Spleen (tissue), 11 donors: ENCODE measurements at regions not wholly inside any gene's neighbourhood (a gene's known extent, or its start where the extent isn't known, plus 50 kb on each side); places are given as distances from the start of the nearest gene placed in this dataset.

Source experiments
- DNase-seq: peaks from one replicate; pipeline ENCODE4 v3.0.0-alpha.2; 2020
- H3K27ac ChIP-seq, 8 donors: fragments of 200-600 bp; sonication (generic) in 7 of 8; 1 replicate in 4 of 8; 2 replicates in 4 of 8; pipeline versions ENCODE4 v1.5.0 to v1.8.0; 2016 to 2021; ENCODE audit warnings: inconsistent platforms in 4 of 8, mild to moderate bottlenecking in 4 of 8, moderate library complexity in 1 of 8
- H3K27me3 ChIP-seq, 7 donors: fragments of 200-600 bp; sonication (generic) in 6 of 7; replicated peaks in 1 of 7; 1 replicate in 4 of 7; 2 replicates in 3 of 7; pipeline versions ENCODE4 v1.5.0 to v1.8.0; 2016 to 2021; ENCODE audit warnings: inconsistent platforms in 3 of 7, mild to moderate bottlenecking in 1 of 7
- H3K36me3 ChIP-seq, 6 donors: fragments of 200-600 bp; sonication (generic) in 5 of 6; 1 replicate in 4 of 6; 2 replicates in 2 of 6; pipeline versions ENCODE4 v1.5.0 to v1.8.0; 2016 to 2021; ENCODE audit warnings: inconsistent platforms in 2 of 6
- H3K4me1 ChIP-seq, 6 donors: fragments of 200-600 bp; sonication (generic) in 5 of 6; 1 replicate in 3 of 6; 2 replicates in 3 of 6; pipeline versions ENCODE4 v1.5.0 to v1.8.0; 2016 to 2021; ENCODE audit warnings: inconsistent platforms in 3 of 6
- H3K4me3 ChIP-seq, 8 donors: fragments of 200-600 bp; sonication (generic) in 7 of 8; 1 replicate in 4 of 8; 2 replicates in 4 of 8; pipeline versions ENCODE4 v1.5.0 to v1.8.0; 2016 to 2021; ENCODE audit warnings: inconsistent platforms in 4 of 8, mild to moderate bottlenecking in 4 of 8, moderate library complexity in 2 of 8
- H3K9me3 ChIP-seq, 8 donors: fragments of 200-600 bp; sonication (generic) in 7 of 8; 1 replicate in 4 of 8; 2 replicates in 4 of 8; pipeline versions ENCODE4 v1.5.0 to v1.8.0; 2016 to 2021; ENCODE audit warnings: inconsistent platforms in 4 of 8
- CTCF ChIP-seq, 11 experiments: fragments of 200-600 bp in 7 of 11; fragments of 450-650 bp in 4 of 11; sonication (generic) in 4 of 11; IDR thresholded peaks in 8 of 11; conservative IDR thresholded peaks in 3 of 11; 1 replicate in 7 of 11; 2 replicates in 4 of 11; pipeline versions ENCODE4 v1.4.0 to v1.8.0; 2016 to 2021; ENCODE audit warnings: antibody characterized with exemption in 11 of 11, inconsistent platforms in 4 of 11, mild to moderate bottlenecking in 1 of 11
- POLR2A ChIP-seq, 3 donors: fragments of 450-650 bp; IDR thresholded peaks; one replicate each; pipeline ENCODE4 v1.5.1; 2017; ENCODE audit warnings: antibody characterized with exemption in 3 of 3, mild to moderate bottlenecking in 1 of 3
- POLR2AphosphoS5 ChIP-seq, 3 donors: sonication (generic); formaldehyde crosslinking; IDR thresholded peaks; one replicate each; pipeline ENCODE4 v1.5.1; 2017; ENCODE audit warnings: antibody characterized with exemption in 3 of 3
- WGBS, 5 donors: extraction: QIAGEN DNeasy Blood & Tissue Kit in 3 of 5; methylation state at CpG; one replicate each; pipeline versions ENCODE4 v1.1.5 to v1.1.7; 2013 to 2018; 5-methylcytosine and 5-hydroxymethylcytosine counted together
- intact Hi-C: fragments of 100-400 bp; cut with DNase I; formaldehyde crosslinking; loops from one replicate; pipeline ENCODE4 v1.15.0; 2023; ENCODE audit warnings: low total_unique reads
- donor health status: healthy with polysubstance abuse.
- donor health status: DM: no; HTN: no; CAD: no; lungs with moderate emphysema.
- donor health status: DM: no; HTN: no; CAD: no.
- donor health status: Bipolar disorder and iron deficiency.
- donor health status: healthy.
- donor health status: DM: no; HTN: no; CAD: no.
- donor health status: DM: yes; HTN: yes; CAD: no.

GRCh38 chr9:108789742-108790141, 66.0 kb downstream of the ACTL7B start:
- 19 to 84% (median 80%) methylated on average over 2 of the region's 2 CpGs for WGBS, 5 donors
- H3K36me3 ChIP-seq = no peaks in the 10 kb centered on the region

DNA sequence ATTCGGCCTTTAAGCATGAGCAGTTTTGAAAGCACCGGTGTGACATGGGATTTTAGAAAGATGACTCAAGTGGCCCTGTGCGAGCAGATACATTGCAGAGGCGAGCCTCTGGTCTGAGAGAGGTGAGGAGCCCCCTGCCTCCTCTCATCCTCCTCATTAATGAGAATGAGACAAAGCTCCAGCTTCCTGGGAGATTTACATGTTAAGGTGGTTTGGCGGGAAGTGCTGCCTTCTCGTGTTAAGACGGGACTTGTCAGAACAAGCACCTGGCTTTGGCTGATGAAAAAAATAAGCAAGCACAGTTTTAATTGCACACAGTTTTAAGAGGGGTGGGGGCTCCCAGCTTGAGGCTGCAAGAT, 68.1 kb downstream of the ACTL7B start:
- Histone ChIP-seq H3K27ac (no peak overlapping the region), H3K4me3 (no peak overlapping the region), H3K27me3 (no peaks in the 10 kb centered on the region), H3K36me3 (no peaks in the 10 kb centered on the region), H3K4me1 (peaks cover 0 to 40% (median 2%) of the 10 kb centered on the region in 6 donors), H3K9me3 (peaks cover 0 to 31% (median 12%) of the 10 kb centered on the region in 8 donors)
- TF ChIP-seq POLR2AphosphoS5 (IDR thresholded peaks at IDR 0.05) (no peak), CTCF (IDR thresholded peaks at IDR 0.05 in 8 of 11, conservative IDR thresholded peaks at IDR 0.05 in 3 of 11) (no peak), POLR2A (IDR thresholded peaks at IDR 0.05) (no peak)
- no peak for DNase-seq
- intact Hi-C loops = no loop called here
- 67 to 93% (median 83%) methylated on average over 7 of the region's 7 CpGs for WGBS, 5 donors

More at GRCh38 chr9:108789742-108790141, 66.0 kb downstream of the ACTL7B start:
- TF ChIP-seq POLR2AphosphoS5 (IDR thresholded peaks at IDR 0.05) (no peak), CTCF (IDR thresholded peaks at IDR 0.05 in 8 of 11, conservative IDR thresholded peaks at IDR 0.05 in 3 of 11) (no peak), POLR2A (IDR thresholded peaks at IDR 0.05) (no peak)
- no peaks in the 10 kb centered on the region for H3K27me3 ChIP-seq
- DNase-seq = no peak
- H3K4me3 ChIP-seq = no peak overlapping the region
- intact Hi-C loops = no loop called here
- no peak overlapping the region for H3K27ac ChIP-seq
- H3K9me3 ChIP-seq = peaks cover 0 to 41% (median 22%) of the 10 kb centered on the region in 8 donors
- peaks cover 0 to 19% (median 0%) of the 10 kb centered on the region in 6 donors for H3K4me1 ChIP-seq

- no peak for DNase-seq
- H3K9me3 ChIP-seq = peaks cover 0 to 25% (median 6%) of the 10 kb centered on the region in 8 donors
- WGBS, 5 donors = 55 to 81% (median 68%) methylated on average over 5 of the region's 5 CpGs
- TF ChIP-seq CTCF (IDR thresholded peaks at IDR 0.05 in 8 of 11, conservative IDR thresholded peaks at IDR 0.05 in 3 of 11) = no peak
- TF ChIP-seq POLR2A (IDR thresholded peaks at IDR 0.05) = no peak
- no peak for TF ChIP-seq POLR2AphosphoS5 (IDR thresholded peaks at IDR 0.05)
- no peaks in the 10 kb centered on the region for H3K36me3 ChIP-seq
- H3K4me3 ChIP-seq = no peak overlapping the region
- H3K27me3 ChIP-seq = no peaks in the 10 kb centered on the region
- H3K27ac ChIP-seq = peak overlapping the region in 6 of 8 donors; percentile 30 to 51 (median 42)
- H3K4me1 ChIP-seq = peaks cover 0 to 41% (median 2%) of the 10 kb centered on the region in 6 donors
- intact Hi-C loops = no loop called here
Observed at GRCh38 chr9:108786901-108787689, 68.7 kb downstream of the ACTL7B start.

DNA sequence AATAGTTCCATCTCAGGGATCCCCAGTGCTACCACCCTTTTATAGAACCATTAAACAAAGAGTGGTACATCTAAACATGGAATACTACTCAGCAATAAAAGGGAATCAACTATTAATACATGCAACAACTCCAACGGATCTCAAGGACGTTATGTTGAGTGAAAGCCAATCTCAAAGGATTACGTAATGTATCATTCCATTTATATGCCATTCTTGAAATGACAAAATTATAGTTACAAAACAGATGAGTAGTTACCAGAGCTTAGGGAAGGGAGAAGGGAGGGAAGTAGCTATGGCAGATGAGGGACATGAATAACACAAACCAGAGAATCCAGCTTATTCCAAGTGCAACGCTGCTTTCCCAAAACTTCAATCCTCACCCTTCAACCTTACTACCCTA, 69.5 kb downstream of the ACTL7B start:
- Histone ChIP-seq H3K27ac (peak overlapping the region in 6 of 8 donors; percentile 30 to 51 (median 42)), H3K27me3 (peaks cover 0 to 8% (median 0%) of the 10 kb centered on the region in 7 donors), H3K4me3 (no peak overlapping the region), H3K9me3 (peaks cover 0 to 17% (median 0%) of the 10 kb centered on the region in 8 donors), H3K36me3 (no peaks in the 10 kb centered on the region), H3K4me1 (peaks cover 0 to 44% (median 2%) of the 10 kb centered on the region in 6 donors)
- TF ChIP-seq POLR2AphosphoS5 (IDR thresholded peaks at IDR 0.05) (no peak), POLR2A (IDR thresholded peaks at IDR 0.05) (no peak), CTCF (IDR thresholded peaks at IDR 0.05 in 8 of 11, conservative IDR thresholded peaks at IDR 0.05 in 3 of 11) (no peak)
- 55 to 72% (median 65%) methylated on average over 4 of the region's 4 CpGs for WGBS, 5 donors
- DNase-seq = no peak
- intact Hi-C loops = no loop called here
